ENCODE measurements at regions not wholly inside any gene's neighbourhood (a gene's known extent, or its start where the extent isn't known, plus 50 kb on each side); places are given as distances from the start of the nearest gene placed in this dataset.
A peak's percentile ranks its signal among the peaks of the same experiment; 100 is the strongest.

- Histone ChIP-seq H3K4me3 (no peak overlapping the region), H3K9me3 (no peaks in the 10 kb centered on the region), H3K4me1 (peaks cover 0 to 6% (median 3%) of the 10 kb centered on the region in 4 donors), H3K36me3 (peaks cover 0 to 39% (median 18%) of the 10 kb centered on the region in 3 donors), H3K27ac (no peak overlapping the region), H3K27me3 (no peaks in the 10 kb centered on the region)
- no peak for TF ChIP-seq CTCF (IDR thresholded peaks at IDR 0.05)
- intact Hi-C loops (cut with DNase I; ENCODE audit: low total_unique reads), result no loop called here
- DNase-seq, result no peak
These were observed 62.3 kb upstream of the MORC3 start for GRCh38 chr21:36257657-36258056.

GRCh38 chr21:36260030-36260787, 59.8 kb upstream of the MORC3 start:
- Histone ChIP-seq H3K27me3 (no peaks in the 10 kb centered on the region), H3K4me3 (peak overlapping the region; percentile 48 to 54), H3K9me3 (no peaks in the 10 kb centered on the region), H3K4me1 (peaks cover 0 to 6% (median 3%) of the 10 kb centered on the region in 4 donors), H3K27ac (peak overlapping the region; percentile 60 to 65), H3K36me3 (peaks cover 0 to 30% (median 9%) of the 10 kb centered on the region in 3 donors)
- TF ChIP-seq CTCF (IDR thresholded peaks at IDR 0.05), result peak; percentile 73
- DNase-seq, result peak in 1 of 2 donors; percentile 38
- intact Hi-C loops (cut with DNase I; ENCODE audit: low total_unique reads), result no loop called here

- Histone ChIP-seq H3K27ac (peak overlapping the region; percentile 60 to 65), H3K4me3 (peak overlapping the region; percentile 48 to 54), H3K36me3 (peaks cover 0 to 35% (median 9%) of the 10 kb centered on the region in 3 donors)
These were observed 59.2 kb upstream of the MORC3 start for GRCh38 chr21:36260802-36261201.

GRCh38 chr21:36261459-36261858, 58.5 kb upstream of the MORC3 start:
- Histone ChIP-seq H3K36me3 (peaks cover 0 to 35% (median 7%) of the 10 kb centered on the region in 3 donors), H3K4me1 (peaks cover 0 to 6% (median 3%) of the 10 kb centered on the region in 4 donors), H3K9me3 (no peaks in the 10 kb centered on the region), H3K27me3 (no peaks in the 10 kb centered on the region), H3K4me3 (no peak overlapping the region), H3K27ac (no peak overlapping the region)
- TF ChIP-seq CTCF (IDR thresholded peaks at IDR 0.05), result no peak
- no peak for DNase-seq
- intact Hi-C loops (cut with DNase I; ENCODE audit: low total_unique reads), result no loop called here

More at GRCh38 chr21:36260802-36261201, 59.2 kb upstream of the MORC3 start:
- intact Hi-C loops (cut with DNase I; ENCODE audit: low total_unique reads), result no loop called here
- Histone ChIP-seq H3K4me1 (peaks cover 0 to 6% (median 3%) of the 10 kb centered on the region in 4 donors), H3K9me3 (no peaks in the 10 kb centered on the region), H3K27me3 (no peaks in the 10 kb centered on the region)
- no peak for TF ChIP-seq CTCF (IDR thresholded peaks at IDR 0.05)
- DNase-seq, result no peak

- TF ChIP-seq CTCF (IDR thresholded peaks at IDR 0.05), result no peak
- Histone ChIP-seq H3K27me3 (no peaks in the 10 kb centered on the region), H3K4me3 (no peak overlapping the region), H3K36me3 (peaks cover 0 to 40% (median 6%) of the 10 kb centered on the region in 3 donors), H3K4me1 (peaks cover 0 to 6% (median 3%) of the 10 kb centered on the region in 4 donors), H3K9me3 (no peaks in the 10 kb centered on the region), H3K27ac (no peak overlapping the region)
- intact Hi-C loops (cut with DNase I; ENCODE audit: low total_unique reads), result no loop called here
- DNase-seq, result no peak
These were observed 56.2 kb upstream of the MORC3 start for GRCh38 chr21:36263797-36264196.
